ENCODE measurements at regions not wholly inside any gene's neighbourhood (a gene's known extent, or its start where the extent isn't known, plus 50 kb on each side); places are given as distances from the start of the nearest gene placed in this dataset.

GRCh38 chr4:96175871-96176270, 336.0 kb downstream of the PDHA2 start:
- no peak for ATAC-seq
- TF ChIP-seq ZNF565 (CRISPR knock-in tag; conservative IDR thresholded peaks at IDR 0.05; ENCODE audit: low read depth) (no peak), ZFP30 (CRISPR knock-in tag; IDR thresholded peaks at IDR 0.05) (no peak), TOX (CRISPR knock-in tag; IDR thresholded peaks at IDR 0.05; ENCODE audit: borderline replicate concordance) (no peak), GLIS3 (CRISPR knock-in tag; IDR thresholded peaks at IDR 0.05) (no peak), BACH2 (CRISPR knock-in tag; IDR thresholded peaks at IDR 0.05; ENCODE audit: borderline replicate concordance) (no peak), PPARA (CRISPR knock-in tag; IDR thresholded peaks at IDR 0.05; ENCODE audit: borderline replicate concordance) (no peak), ISL1 (CRISPR knock-in tag; IDR thresholded peaks at IDR 0.05) (no peak), ZNF70 (CRISPR knock-in tag; IDR thresholded peaks at IDR 0.05) (no peak), ARNTL (CRISPR knock-in tag; IDR thresholded peaks at IDR 0.05; ENCODE audit: borderline replicate concordance, low read depth) (no peak), OSR1 (CRISPR knock-in tag; IDR thresholded peaks at IDR 0.05) (no peak), ZFP3 (CRISPR knock-in tag; IDR thresholded peaks at IDR 0.05) (no peak), SNAI2 (CRISPR knock-in tag; IDR thresholded peaks at IDR 0.05) (no peak), RARB (CRISPR knock-in tag; IDR thresholded peaks at IDR 0.05) (no peak), CSDC2 (CRISPR knock-in tag; IDR thresholded peaks at IDR 0.05) (no peak), ZC3H10 (CRISPR knock-in tag; IDR thresholded peaks at IDR 0.05) (no peak), ESRRG (CRISPR knock-in tag; IDR thresholded peaks at IDR 0.05) (no peak), ZNF8 (CRISPR knock-in tag; IDR thresholded peaks at IDR 0.05) (no peak)
- TF ChIP-seq, protein P1, sequence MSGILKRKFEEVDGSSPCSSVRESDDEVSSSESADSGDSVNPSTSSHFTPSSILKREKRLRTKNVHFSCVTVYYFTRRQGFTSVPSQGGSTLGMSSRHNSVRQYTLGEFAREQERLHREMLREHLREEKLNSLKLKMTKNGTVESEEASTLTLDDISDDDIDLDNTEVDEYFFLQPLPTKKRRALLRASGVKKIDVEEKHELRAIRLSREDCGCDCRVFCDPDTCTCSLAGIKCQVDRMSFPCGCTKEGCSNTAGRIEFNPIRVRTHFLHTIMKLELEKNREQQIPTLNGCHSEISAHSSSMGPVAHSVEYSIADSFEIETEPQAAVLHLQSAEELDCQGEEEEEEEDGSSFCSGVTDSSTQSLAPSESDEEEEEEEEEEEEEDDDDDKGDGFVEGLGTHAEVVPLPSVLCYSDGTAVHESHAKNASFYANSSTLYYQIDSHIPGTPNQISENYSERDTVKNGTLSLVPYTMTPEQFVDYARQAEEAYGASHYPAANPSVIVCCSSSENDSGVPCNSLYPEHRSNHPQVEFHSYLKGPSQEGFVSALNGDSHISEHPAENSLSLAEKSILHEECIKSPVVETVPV (CRISPR knock-in tag; IDR thresholded peaks at IDR 0.05) = no peak
- TF ChIP-seq, protein P2, sequence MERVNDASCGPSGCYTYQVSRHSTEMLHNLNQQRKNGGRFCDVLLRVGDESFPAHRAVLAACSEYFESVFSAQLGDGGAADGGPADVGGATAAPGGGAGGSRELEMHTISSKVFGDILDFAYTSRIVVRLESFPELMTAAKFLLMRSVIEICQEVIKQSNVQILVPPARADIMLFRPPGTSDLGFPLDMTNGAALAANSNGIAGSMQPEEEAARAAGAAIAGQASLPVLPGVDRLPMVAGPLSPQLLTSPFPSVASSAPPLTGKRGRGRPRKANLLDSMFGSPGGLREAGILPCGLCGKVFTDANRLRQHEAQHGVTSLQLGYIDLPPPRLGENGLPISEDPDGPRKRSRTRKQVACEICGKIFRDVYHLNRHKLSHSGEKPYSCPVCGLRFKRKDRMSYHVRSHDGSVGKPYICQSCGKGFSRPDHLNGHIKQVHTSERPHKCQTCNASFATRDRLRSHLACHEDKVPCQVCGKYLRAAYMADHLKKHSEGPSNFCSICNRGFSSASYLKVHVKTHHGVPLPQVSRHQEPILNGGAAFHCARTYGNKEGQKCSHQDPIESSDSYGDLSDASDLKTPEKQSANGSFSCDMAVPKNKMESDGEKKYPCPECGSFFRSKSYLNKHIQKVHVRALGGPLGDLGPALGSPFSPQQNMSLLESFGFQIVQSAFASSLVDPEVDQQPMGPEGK (CRISPR knock-in tag; IDR thresholded peaks at IDR 0.05; ENCODE audit: borderline replicate concordance) = no peak
- TF ChIP-seq, protein P3, sequence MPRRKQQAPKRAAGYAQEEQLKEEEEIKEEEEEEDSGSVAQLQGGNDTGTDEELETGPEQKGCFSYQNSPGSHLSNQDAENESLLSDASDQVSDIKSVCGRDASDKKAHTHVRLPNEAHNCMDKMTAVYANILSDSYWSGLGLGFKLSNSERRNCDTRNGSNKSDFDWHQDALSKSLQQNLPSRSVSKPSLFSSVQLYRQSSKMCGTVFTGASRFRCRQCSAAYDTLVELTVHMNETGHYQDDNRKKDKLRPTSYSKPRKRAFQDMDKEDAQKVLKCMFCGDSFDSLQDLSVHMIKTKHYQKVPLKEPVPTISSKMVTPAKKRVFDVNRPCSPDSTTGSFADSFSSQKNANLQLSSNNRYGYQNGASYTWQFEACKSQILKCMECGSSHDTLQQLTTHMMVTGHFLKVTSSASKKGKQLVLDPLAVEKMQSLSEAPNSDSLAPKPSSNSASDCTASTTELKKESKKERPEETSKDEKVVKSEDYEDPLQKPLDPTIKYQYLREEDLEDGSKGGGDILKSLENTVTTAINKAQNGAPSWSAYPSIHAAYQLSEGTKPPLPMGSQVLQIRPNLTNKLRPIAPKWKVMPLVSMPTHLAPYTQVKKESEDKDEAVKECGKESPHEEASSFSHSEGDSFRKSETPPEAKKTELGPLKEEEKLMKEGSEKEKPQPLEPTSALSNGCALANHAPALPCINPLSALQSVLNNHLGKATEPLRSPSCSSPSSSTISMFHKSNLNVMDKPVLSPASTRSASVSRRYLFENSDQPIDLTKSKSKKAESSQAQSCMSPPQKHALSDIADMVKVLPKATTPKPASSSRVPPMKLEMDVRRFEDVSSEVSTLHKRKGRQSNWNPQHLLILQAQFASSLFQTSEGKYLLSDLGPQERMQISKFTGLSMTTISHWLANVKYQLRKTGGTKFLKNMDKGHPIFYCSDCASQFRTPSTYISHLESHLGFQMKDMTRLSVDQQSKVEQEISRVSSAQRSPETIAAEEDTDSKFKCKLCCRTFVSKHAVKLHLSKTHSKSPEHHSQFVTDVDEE (CRISPR knock-in tag; IDR thresholded peaks at IDR 0.05) = no peak

- TF ChIP-seq ESRRG (CRISPR knock-in tag; IDR thresholded peaks at IDR 0.05) (no peak), GLIS3 (CRISPR knock-in tag; IDR thresholded peaks at IDR 0.05) (no peak), ZFP30 (CRISPR knock-in tag; IDR thresholded peaks at IDR 0.05) (no peak), RARB (CRISPR knock-in tag; IDR thresholded peaks at IDR 0.05) (no peak), ZNF565 (CRISPR knock-in tag; conservative IDR thresholded peaks at IDR 0.05; ENCODE audit: low read depth) (no peak), ZC3H10 (CRISPR knock-in tag; IDR thresholded peaks at IDR 0.05) (no peak), TCF4 (CRISPR knock-in tag; IDR thresholded peaks at IDR 0.05; ENCODE audit: borderline replicate concordance) (no peak), CSDC2 (CRISPR knock-in tag; IDR thresholded peaks at IDR 0.05) (no peak), POU6F1 (CRISPR knock-in tag; IDR thresholded peaks at IDR 0.05; ENCODE audit: borderline replicate concordance, low read depth) (no peak)
- TF ChIP-seq, protein P1 (CRISPR knock-in tag; IDR thresholded peaks at IDR 0.05) = no peak
- no peak for ATAC-seq
These were observed 343.7 kb downstream of the PDHA2 start for GRCh38 chr4:96183611-96184010.

- no peak for ATAC-seq
- TF ChIP-seq, protein P1 (CRISPR knock-in tag; IDR thresholded peaks at IDR 0.05) = no peak
- TF ChIP-seq PPARA (CRISPR knock-in tag; IDR thresholded peaks at IDR 0.05; ENCODE audit: borderline replicate concordance) = no peak
- TF ChIP-seq ZNF8 (CRISPR knock-in tag; IDR thresholded peaks at IDR 0.05) = no peak
- TF ChIP-seq ZNF565 (CRISPR knock-in tag; conservative IDR thresholded peaks at IDR 0.05; ENCODE audit: low read depth) = no peak
- TF ChIP-seq, protein P3 (CRISPR knock-in tag; IDR thresholded peaks at IDR 0.05) = no peak
- TF ChIP-seq BACH2 (CRISPR knock-in tag; IDR thresholded peaks at IDR 0.05; ENCODE audit: borderline replicate concordance) = no peak
- no peak for TF ChIP-seq TOX (CRISPR knock-in tag; IDR thresholded peaks at IDR 0.05; ENCODE audit: borderline replicate concordance)
- no peak for TF ChIP-seq ZC3H10 (CRISPR knock-in tag; IDR thresholded peaks at IDR 0.05)
- no peak for TF ChIP-seq GLIS3 (CRISPR knock-in tag; IDR thresholded peaks at IDR 0.05)
These were observed 346.7 kb downstream of the PDHA2 start for GRCh38 chr4:96186593-96186992.
